ENCODE measurements at regions not wholly inside any gene's neighbourhood (a gene's known extent, or its start where the extent isn't known, plus 50 kb on each side); places are given as distances from the start of the nearest gene placed in this dataset.

GRCh38 chr4:41327770-41328169 lies 71.0 kb downstream of the UCHL1 start:
- TF ChIP-seq CTCF (conservative IDR thresholded peaks at IDR 0.05; ENCODE audit: low read depth, low read length) (no peak), EZH2 (IDR thresholded peaks at IDR 0.05; ENCODE audit: low read length, unreplicated experiment) (no peak), EZH2phosphoT487 (IDR thresholded peaks at IDR 0.05; ENCODE audit: borderline replicate concordance, low read length) (no peak)

Measured in PC-3 (cell line).